ENCODE measurements at regions not wholly inside any gene's neighbourhood (a gene's known extent, or its start where the extent isn't known, plus 50 kb on each side); places are given as distances from the start of the nearest gene placed in this dataset.

DNA sequence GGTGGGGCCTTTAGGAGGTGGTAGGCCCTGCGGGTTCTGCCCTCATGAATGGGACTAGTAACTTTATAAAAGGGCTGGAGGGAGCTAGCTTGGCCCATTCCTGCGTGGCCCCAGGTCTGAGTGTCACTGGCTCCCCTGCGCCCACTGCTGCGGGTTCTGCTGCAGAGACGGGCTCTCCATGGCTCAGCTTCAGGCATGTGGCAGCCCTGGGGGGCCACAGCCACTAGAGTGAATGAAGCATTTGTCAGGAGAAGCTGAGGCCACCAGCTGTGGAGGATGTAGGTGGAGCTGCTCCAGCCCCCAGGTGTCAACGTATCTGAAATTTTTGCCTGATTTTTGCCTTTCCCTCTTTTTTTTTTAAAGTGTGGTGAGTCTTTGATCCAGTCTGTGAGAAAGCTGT lies 119.1 kb downstream of the SOX1 start:
- H3K9me3 ChIP-seq (ENCODE audit: control insufficient read depth, insufficient read depth, low read length) = no peaks in the 10 kb centered on the region
- Mint-ChIP-seq H3K27ac (no peak overlapping the region), H3K27me3 (ENCODE audit: low read depth in 2 of 2) (peaks cover 0 to 2% of the 10 kb centered on the region in 2 donors), H3K4me1 (peaks cover 0 to 4% of the 10 kb centered on the region in 2 donors), H3K4me3 (no peak overlapping the region), H3K36me3 (no peaks in the 10 kb centered on the region), H3K9me3 (no peaks in the 10 kb centered on the region)
- WGBS (ENCODE audit: insufficient coverage) = 89% methylated on average over 6 of the region's 6 CpGs
- H3K4me3 ChIP-seq (ENCODE audit: low read length) = no peak overlapping the region
- no peaks in the 10 kb centered on the region for H3K4me1 ChIP-seq (ENCODE audit: control insufficient read depth, insufficient read depth, low read length)
- DNase-seq = no peak
- H3K27me3 ChIP-seq (ENCODE audit: control insufficient read depth, insufficient read depth, low read length) = no peaks in the 10 kb centered on the region
- no peak for ATAC-seq
- H3K36me3 ChIP-seq (ENCODE audit: control insufficient read depth, insufficient read depth, low read length) = no peaks in the 10 kb centered on the region
- intact Hi-C loops (cut with micrococcal nuclease) = no loop called here
- no peak overlapping the region for H3K27ac ChIP-seq (ENCODE audit: low read length)
- TF ChIP-seq, protein P1, sequence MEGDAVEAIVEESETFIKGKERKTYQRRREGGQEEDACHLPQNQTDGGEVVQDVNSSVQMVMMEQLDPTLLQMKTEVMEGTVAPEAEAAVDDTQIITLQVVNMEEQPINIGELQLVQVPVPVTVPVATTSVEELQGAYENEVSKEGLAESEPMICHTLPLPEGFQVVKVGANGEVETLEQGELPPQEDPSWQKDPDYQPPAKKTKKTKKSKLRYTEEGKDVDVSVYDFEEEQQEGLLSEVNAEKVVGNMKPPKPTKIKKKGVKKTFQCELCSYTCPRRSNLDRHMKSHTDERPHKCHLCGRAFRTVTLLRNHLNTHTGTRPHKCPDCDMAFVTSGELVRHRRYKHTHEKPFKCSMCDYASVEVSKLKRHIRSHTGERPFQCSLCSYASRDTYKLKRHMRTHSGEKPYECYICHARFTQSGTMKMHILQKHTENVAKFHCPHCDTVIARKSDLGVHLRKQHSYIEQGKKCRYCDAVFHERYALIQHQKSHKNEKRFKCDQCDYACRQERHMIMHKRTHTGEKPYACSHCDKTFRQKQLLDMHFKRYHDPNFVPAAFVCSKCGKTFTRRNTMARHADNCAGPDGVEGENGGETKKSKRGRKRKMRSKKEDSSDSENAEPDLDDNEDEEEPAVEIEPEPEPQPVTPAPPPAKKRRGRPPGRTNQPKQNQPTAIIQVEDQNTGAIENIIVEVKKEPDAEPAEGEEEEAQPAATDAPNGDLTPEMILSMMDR (IDR thresholded peaks at IDR 0.05) = no peak

DNA sequence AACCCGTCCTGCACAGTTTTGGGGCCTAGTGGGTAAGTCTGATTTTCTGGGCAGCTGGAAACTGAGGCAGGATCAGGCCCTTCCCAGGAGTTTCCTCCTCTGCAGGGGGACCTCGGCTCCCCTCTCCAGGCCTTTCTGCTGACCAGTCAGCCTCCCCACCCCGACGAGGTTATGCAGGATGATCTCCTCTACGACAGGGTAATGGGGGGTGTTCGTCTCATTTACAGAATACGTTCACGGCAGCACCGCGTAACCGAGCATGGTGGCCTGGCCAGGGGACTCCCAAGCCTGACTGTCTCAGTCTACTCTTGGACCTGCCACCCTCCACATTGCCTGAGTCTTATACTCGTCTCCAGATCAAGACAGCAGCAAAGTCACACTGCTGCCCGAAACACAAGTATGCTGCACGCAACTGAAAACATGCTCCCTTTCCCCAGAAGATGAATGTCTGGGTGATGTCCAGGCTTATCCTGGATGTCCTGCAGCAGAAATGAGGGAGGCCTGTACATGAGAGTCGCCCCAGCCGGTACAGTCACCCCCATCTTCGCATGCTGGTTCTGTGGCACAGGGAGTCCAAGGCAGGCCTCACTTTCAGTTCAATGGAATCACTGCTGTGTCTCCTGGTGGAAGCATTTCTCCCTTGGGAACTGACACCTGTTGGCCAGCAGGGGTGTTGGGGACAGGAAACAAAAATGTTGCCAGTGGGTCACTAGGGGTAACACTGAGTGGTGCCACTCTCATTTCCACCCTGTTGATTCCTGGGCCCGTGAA lies 120.8 kb downstream of the SOX1 start:
- TF ChIP-seq, protein P1 (IDR thresholded peaks at IDR 0.05) = no peak

DNA sequence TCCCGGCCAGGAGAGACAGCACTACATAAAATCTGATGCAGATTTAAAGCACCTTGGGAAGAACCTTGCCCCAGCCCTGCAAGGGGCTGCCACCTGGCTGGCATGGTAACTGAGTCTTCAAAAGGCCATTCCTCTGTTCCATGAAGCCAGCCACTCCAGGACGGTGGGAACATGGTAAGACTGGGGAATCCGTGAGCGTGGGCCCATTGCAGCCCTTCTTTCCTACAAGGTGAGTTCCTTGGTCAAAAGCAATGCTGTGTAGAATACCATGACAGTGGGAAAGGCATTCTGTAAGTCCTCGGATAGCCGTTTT lies 121.3 kb downstream of the SOX1 start:
- Histone ChIP-seq H3K4me3 (ENCODE audit: low read length) (no peak overlapping the region), H3K9me3 (ENCODE audit: control insufficient read depth, insufficient read depth, low read length) (no peaks in the 10 kb centered on the region), H3K4me1 (ENCODE audit: control insufficient read depth, insufficient read depth, low read length) (no peaks in the 10 kb centered on the region), H3K27me3 (ENCODE audit: control insufficient read depth, insufficient read depth, low read length) (no peaks in the 10 kb centered on the region), H3K36me3 (ENCODE audit: control insufficient read depth, insufficient read depth, low read length) (no peaks in the 10 kb centered on the region), H3K27ac (ENCODE audit: low read length) (no peak overlapping the region)
- no peak for DNase-seq
- intact Hi-C loops (cut with micrococcal nuclease) = no loop called here
- 84% methylated on average over 6 of the region's 6 CpGs for WGBS (ENCODE audit: insufficient coverage)
- Mint-ChIP-seq H3K36me3 (no peaks in the 10 kb centered on the region), H3K4me1 (peaks cover 0 to 4% of the 10 kb centered on the region in 2 donors), H3K9me3 (no peaks in the 10 kb centered on the region), H3K4me3 (no peak overlapping the region), H3K27ac (no peak overlapping the region), H3K27me3 (ENCODE audit: low read depth in 2 of 2) (peaks cover 0 to 4% of the 10 kb centered on the region in 2 donors)
- TF ChIP-seq, protein P1 (IDR thresholded peaks at IDR 0.05) = no peak
- ATAC-seq = no peak

More for the DNA sequence above, 120.8 kb downstream of the SOX1 start:
- H3K27ac Mint-ChIP-seq = no peak overlapping the region
- H3K4me1 Mint-ChIP-seq = peaks cover 0 to 4% of the 10 kb centered on the region in 2 donors
- intact Hi-C loops (cut with micrococcal nuclease) = no loop called here
- ATAC-seq = no peak
- WGBS (ENCODE audit: insufficient coverage) = 90% methylated on average over 18 of the region's 18 CpGs
- no peak overlapping the region for H3K4me3 Mint-ChIP-seq
- Histone ChIP-seq H3K4me3 (ENCODE audit: low read length) (no peak overlapping the region), H3K4me1 (ENCODE audit: control insufficient read depth, insufficient read depth, low read length) (no peaks in the 10 kb centered on the region), H3K9me3 (ENCODE audit: control insufficient read depth, insufficient read depth, low read length) (no peaks in the 10 kb centered on the region), H3K27ac (ENCODE audit: low read length) (no peak overlapping the region), H3K36me3 (ENCODE audit: control insufficient read depth, insufficient read depth, low read length) (no peaks in the 10 kb centered on the region), H3K27me3 (ENCODE audit: control insufficient read depth, insufficient read depth, low read length) (no peaks in the 10 kb centered on the region)
- H3K36me3 Mint-ChIP-seq = no peaks in the 10 kb centered on the region
- H3K27me3 Mint-ChIP-seq (ENCODE audit: low read depth in 2 of 2) = peaks cover 0 to 4% of the 10 kb centered on the region in 2 donors
- no peak for DNase-seq
- no peaks in the 10 kb centered on the region for H3K9me3 Mint-ChIP-seq
